ENCODE measurements at regions not wholly inside any gene's neighbourhood (a gene's known extent, or its start where the extent isn't known, plus 50 kb on each side); places are given as distances from the start of the nearest gene placed in this dataset.
A peak's percentile ranks its signal among the peaks of the same experiment; 100 is the strongest.

DNA sequence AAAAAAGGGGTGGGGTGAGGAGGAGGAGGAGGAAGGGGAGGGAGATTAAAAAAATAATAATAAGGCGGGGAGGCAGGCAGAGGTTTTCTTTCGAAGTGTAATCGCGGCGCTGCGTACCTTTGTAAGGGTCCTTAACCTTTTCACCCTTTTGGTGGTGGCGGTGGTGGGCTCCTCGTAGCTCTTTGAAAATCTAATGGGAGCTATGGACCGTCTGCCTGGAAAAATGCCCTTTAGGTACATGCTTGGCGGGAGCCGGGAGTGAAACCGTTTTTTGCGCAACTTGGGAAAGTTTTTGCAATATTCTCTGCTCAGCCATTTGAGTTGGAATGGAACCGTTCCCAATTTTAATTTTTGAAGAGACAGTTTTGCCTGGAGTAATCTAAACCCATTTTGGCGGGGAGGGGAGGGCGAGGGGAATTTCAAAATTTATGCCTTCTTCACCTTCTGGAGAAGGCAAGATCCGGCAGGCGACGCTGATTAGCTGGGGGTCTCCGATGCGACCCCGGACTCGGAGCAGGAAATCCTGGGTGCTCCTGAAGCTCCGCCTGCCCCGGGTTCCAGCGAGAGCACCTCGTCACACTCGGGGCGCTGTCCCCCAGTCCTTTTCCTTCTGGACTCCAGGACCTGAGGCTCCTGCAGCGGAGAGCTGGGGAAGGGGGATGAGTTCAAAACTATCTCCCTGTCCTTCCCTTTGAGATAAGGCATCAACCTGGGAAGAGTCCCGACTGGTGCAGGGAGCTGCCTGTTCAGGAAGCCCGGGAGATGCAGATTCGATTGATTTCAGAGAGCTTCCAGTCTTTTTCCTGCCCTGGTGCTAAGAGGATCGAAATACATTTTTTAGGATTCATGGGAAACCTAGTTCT, 74.6 kb upstream of the TBX5 start:
- peaks cover 0 to 3% of the 10 kb centered on the region in 2 experiments for H3K4me1 ChIP-seq (ENCODE audit: control insufficient read depth in 1 of 2, insufficient read depth in 2 of 2, low read length in 2 of 2)
- peaks cover 5% of the 10 kb centered on the region for H3K9me3 ChIP-seq (ENCODE audit: insufficient read depth, low read depth, low read length)
- H4K8ac ChIP-seq (ENCODE audit: low read depth, low read length), result no peak overlapping the region
- no peaks in the 10 kb centered on the region for H3K79me2 ChIP-seq (ENCODE audit: control insufficient read depth, insufficient read depth, low read length, poor library complexity)
- no peak overlapping the region for H2AFZ ChIP-seq (ENCODE audit: insufficient read depth, low read length, poor library complexity)
- H3K9ac ChIP-seq (ENCODE audit: low read length), result no peak overlapping the region
- H3K79me1 ChIP-seq (ENCODE audit: low read length), result no peaks in the 10 kb centered on the region
- no peak overlapping the region for H2BK5ac ChIP-seq (ENCODE audit: low read depth, low read length, poor library complexity)
- H3K27ac ChIP-seq (ENCODE audit: low read depth, low read length), result no peak overlapping the region
- peak in 1 of 2 donors; percentile 13 for DNase-seq
- no peak overlapping the region for H3K4me2 ChIP-seq (ENCODE audit: low read length)
- no peak overlapping the region for H2BK120ac ChIP-seq (ENCODE audit: insufficient read depth, low read length, poor library complexity)
- H3K4me3 ChIP-seq (ENCODE audit: low read depth, low read length), result no peak overlapping the region
- no peak overlapping the region for H2BK12ac ChIP-seq (ENCODE audit: low read length)
- H3K23ac ChIP-seq (ENCODE audit: low read length), result no peak overlapping the region
- no peak overlapping the region for H3K14ac ChIP-seq (ENCODE audit: low read length)
- H4K91ac ChIP-seq (ENCODE audit: low read depth, low read length), result no peak overlapping the region
- no peak overlapping the region for H3K18ac ChIP-seq (ENCODE audit: low read length)
- no peak overlapping the region for H2AK5ac ChIP-seq (ENCODE audit: low read length)
- no peaks in the 10 kb centered on the region for H3K36me3 ChIP-seq (ENCODE audit: control insufficient read depth in 1 of 2, insufficient read depth in 2 of 2, low read length in 2 of 2)
- H4K12ac ChIP-seq (ENCODE audit: low read depth, low read length), result no peak overlapping the region
- no peak overlapping the region for H3K4ac ChIP-seq (ENCODE audit: low read depth, low read length)
- no CpG with 5 or more reads among the region's 34 CpGs for WGBS (ENCODE audit: extremely low coverage, insufficient coverage, insufficient read length)
- H3K27me3 ChIP-seq (ENCODE audit: insufficient read depth, low read length), result peaks cover 42% of the 10 kb centered on the region

DNA sequence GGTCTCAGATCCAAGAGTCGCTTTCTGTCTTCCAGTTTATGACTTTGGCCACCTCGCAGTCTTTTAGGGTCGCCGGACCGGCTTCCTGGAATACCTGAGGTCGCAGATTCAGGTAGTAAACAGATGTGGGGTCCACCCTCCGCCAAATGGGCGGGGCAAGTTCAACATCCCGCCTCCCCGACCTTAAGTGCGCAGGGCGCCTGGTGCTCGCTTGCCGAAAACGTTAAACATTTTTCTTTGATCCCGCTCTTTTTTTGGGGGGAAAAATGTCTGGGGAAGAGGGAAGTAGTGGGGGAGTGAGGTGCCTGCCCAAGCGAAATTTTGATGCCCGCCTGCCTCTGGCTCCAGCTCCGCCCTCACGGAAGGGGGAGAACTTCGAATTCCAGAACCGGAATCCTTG, 73.9 kb upstream of the TBX5 start:
- no peaks in the 10 kb centered on the region for H3K79me1 ChIP-seq (ENCODE audit: low read length)
- peaks cover 42% of the 10 kb centered on the region for H3K27me3 ChIP-seq (ENCODE audit: insufficient read depth, low read length)
- peak overlapping the region; percentile 42 for H3K4me2 ChIP-seq (ENCODE audit: low read length)
- H3K23ac ChIP-seq (ENCODE audit: low read length), result no peak overlapping the region
- WGBS (ENCODE audit: extremely low coverage, insufficient coverage, insufficient read length), result no CpG with 5 or more reads among the region's 22 CpGs
- H4K12ac ChIP-seq (ENCODE audit: low read depth, low read length), result no peak overlapping the region
- H3K4ac ChIP-seq (ENCODE audit: low read depth, low read length), result no peak overlapping the region
- H3K27ac ChIP-seq (ENCODE audit: low read depth, low read length), result no peak overlapping the region
- no peaks in the 10 kb centered on the region for H3K79me2 ChIP-seq (ENCODE audit: control insufficient read depth, insufficient read depth, low read length, poor library complexity)
- H2AK5ac ChIP-seq (ENCODE audit: low read length), result no peak overlapping the region
- H3K14ac ChIP-seq (ENCODE audit: low read length), result no peak overlapping the region
- H3K36me3 ChIP-seq (ENCODE audit: control insufficient read depth in 1 of 2, insufficient read depth in 2 of 2, low read length in 2 of 2), result no peaks in the 10 kb centered on the region
- H3K4me1 ChIP-seq (ENCODE audit: control insufficient read depth in 1 of 2, insufficient read depth in 2 of 2, low read length in 2 of 2), result peaks cover 0 to 3% of the 10 kb centered on the region in 2 experiments
- H2BK12ac ChIP-seq (ENCODE audit: low read length), result no peak overlapping the region
- no peak overlapping the region for H3K18ac ChIP-seq (ENCODE audit: low read length)
- DNase-seq, result no peak
- no peak overlapping the region for H4K91ac ChIP-seq (ENCODE audit: low read depth, low read length)
- no peak overlapping the region for H2BK5ac ChIP-seq (ENCODE audit: low read depth, low read length, poor library complexity)
- no peak overlapping the region for H3K4me3 ChIP-seq (ENCODE audit: low read depth, low read length)
- H2BK120ac ChIP-seq (ENCODE audit: insufficient read depth, low read length, poor library complexity), result no peak overlapping the region
- no peak overlapping the region for H4K8ac ChIP-seq (ENCODE audit: low read depth, low read length)
- H2AFZ ChIP-seq (ENCODE audit: insufficient read depth, low read length, poor library complexity), result no peak overlapping the region
- peaks cover 3% of the 10 kb centered on the region for H3K9me3 ChIP-seq (ENCODE audit: insufficient read depth, low read depth, low read length)
- H3K9ac ChIP-seq (ENCODE audit: low read length), result no peak overlapping the region

DNA sequence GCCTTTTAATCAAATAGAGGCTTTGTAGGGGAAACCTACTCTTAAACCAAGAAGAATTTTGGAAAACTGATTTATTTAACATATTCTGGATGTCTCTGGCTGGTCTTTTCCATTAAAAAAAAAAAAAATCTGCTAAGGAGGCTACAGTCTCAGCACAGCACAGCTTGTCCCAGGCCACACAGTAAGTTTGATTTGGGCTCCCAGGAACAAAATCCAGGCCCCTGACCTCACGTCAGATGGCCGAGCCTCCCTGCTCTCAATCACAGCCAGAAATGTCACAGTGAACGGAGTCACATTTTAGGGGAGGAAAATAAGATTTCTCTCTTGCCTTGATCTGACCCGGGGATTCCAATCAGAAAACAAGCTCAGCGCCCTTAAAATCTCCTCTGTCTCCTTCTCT, 72.9 kb upstream of the TBX5 start:
- H3K4me1 ChIP-seq (ENCODE audit: control insufficient read depth in 1 of 2, insufficient read depth in 2 of 2, low read length in 2 of 2), result peaks cover 0 to 3% of the 10 kb centered on the region in 2 experiments
- WGBS (ENCODE audit: extremely low coverage, insufficient coverage, insufficient read length), result no CpG with 5 or more reads among the region's 5 CpGs
- no peak overlapping the region for H2BK120ac ChIP-seq (ENCODE audit: insufficient read depth, low read length, poor library complexity)
- H3K9me3 ChIP-seq (ENCODE audit: insufficient read depth, low read depth, low read length), result peaks cover 3% of the 10 kb centered on the region
- H3K18ac ChIP-seq (ENCODE audit: low read length), result no peak overlapping the region
- no peak overlapping the region for H2AK5ac ChIP-seq (ENCODE audit: low read length)
- no peak overlapping the region for H3K4me2 ChIP-seq (ENCODE audit: low read length)
- no peak overlapping the region for H3K27ac ChIP-seq (ENCODE audit: low read depth, low read length)
- H2BK12ac ChIP-seq (ENCODE audit: low read length), result no peak overlapping the region
- H2AFZ ChIP-seq (ENCODE audit: insufficient read depth, low read length, poor library complexity), result no peak overlapping the region
- no peak overlapping the region for H3K23ac ChIP-seq (ENCODE audit: low read length)
- H3K4me3 ChIP-seq (ENCODE audit: low read depth, low read length), result no peak overlapping the region
- H3K14ac ChIP-seq (ENCODE audit: low read length), result no peak overlapping the region
- no peak overlapping the region for H4K91ac ChIP-seq (ENCODE audit: low read depth, low read length)
- H3K27me3 ChIP-seq (ENCODE audit: insufficient read depth, low read length), result peaks cover 42% of the 10 kb centered on the region
- H3K79me2 ChIP-seq (ENCODE audit: control insufficient read depth, insufficient read depth, low read length, poor library complexity), result no peaks in the 10 kb centered on the region
- H4K12ac ChIP-seq (ENCODE audit: low read depth, low read length), result no peak overlapping the region
- H3K9ac ChIP-seq (ENCODE audit: low read length), result no peak overlapping the region
- no peak overlapping the region for H2BK5ac ChIP-seq (ENCODE audit: low read depth, low read length, poor library complexity)
- DNase-seq, result no peak
- H3K36me3 ChIP-seq (ENCODE audit: control insufficient read depth in 1 of 2, insufficient read depth in 2 of 2, low read length in 2 of 2), result no peaks in the 10 kb centered on the region
- H3K79me1 ChIP-seq (ENCODE audit: low read length), result no peaks in the 10 kb centered on the region
- H4K8ac ChIP-seq (ENCODE audit: low read depth, low read length), result no peak overlapping the region
- H3K4ac ChIP-seq (ENCODE audit: low read depth, low read length), result no peak overlapping the region

DNA sequence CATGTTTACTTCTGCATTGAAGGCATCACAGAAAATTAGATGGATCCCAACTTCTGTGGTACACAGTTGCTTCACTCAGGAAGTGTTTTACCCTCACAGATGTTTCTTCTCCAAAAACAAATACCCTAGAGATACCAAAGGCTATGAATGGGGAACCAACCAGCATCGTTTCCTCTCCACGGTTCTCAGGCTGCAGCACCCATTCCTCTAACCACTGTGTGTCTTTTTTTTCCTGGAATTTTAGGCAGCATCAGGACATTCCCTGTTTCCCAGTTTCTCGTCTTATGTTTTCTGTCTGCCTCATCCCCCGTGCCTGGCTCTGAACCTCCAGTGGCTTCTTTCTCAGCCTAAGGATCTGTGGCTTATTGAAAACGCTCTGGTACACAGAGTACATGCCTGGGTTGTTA, 72.0 kb upstream of the TBX5 start:
- H2AK5ac ChIP-seq (ENCODE audit: low read length), result no peak overlapping the region
- no peak overlapping the region for H3K23ac ChIP-seq (ENCODE audit: low read length)
- H2BK12ac ChIP-seq (ENCODE audit: low read length), result no peak overlapping the region
- H3K27ac ChIP-seq (ENCODE audit: low read depth, low read length), result no peak overlapping the region
- no peak overlapping the region for H3K9ac ChIP-seq (ENCODE audit: low read length)
- no peak overlapping the region for H3K4ac ChIP-seq (ENCODE audit: low read depth, low read length)
- peaks cover 0 to 3% of the 10 kb centered on the region in 2 experiments for H3K4me1 ChIP-seq (ENCODE audit: control insufficient read depth in 1 of 2, insufficient read depth in 2 of 2, low read length in 2 of 2)
- no peak overlapping the region for H3K4me3 ChIP-seq (ENCODE audit: low read depth, low read length)
- no peak overlapping the region for H4K91ac ChIP-seq (ENCODE audit: low read depth, low read length)
- H3K27me3 ChIP-seq (ENCODE audit: insufficient read depth, low read length), result peaks cover 42% of the 10 kb centered on the region
- DNase-seq, result no peak
- no CpG with 5 or more reads among the region's 5 CpGs for WGBS (ENCODE audit: extremely low coverage, insufficient coverage, insufficient read length)
- no peak overlapping the region for H4K12ac ChIP-seq (ENCODE audit: low read depth, low read length)
- H3K18ac ChIP-seq (ENCODE audit: low read length), result no peak overlapping the region
- peaks cover 3% of the 10 kb centered on the region for H3K9me3 ChIP-seq (ENCODE audit: insufficient read depth, low read depth, low read length)
- H3K79me2 ChIP-seq (ENCODE audit: control insufficient read depth, insufficient read depth, low read length, poor library complexity), result no peaks in the 10 kb centered on the region
- H4K8ac ChIP-seq (ENCODE audit: low read depth, low read length), result no peak overlapping the region
- H2BK120ac ChIP-seq (ENCODE audit: insufficient read depth, low read length, poor library complexity), result no peak overlapping the region
- H3K79me1 ChIP-seq (ENCODE audit: low read length), result no peaks in the 10 kb centered on the region
- no peak overlapping the region for H3K14ac ChIP-seq (ENCODE audit: low read length)
- no peaks in the 10 kb centered on the region for H3K36me3 ChIP-seq (ENCODE audit: control insufficient read depth in 1 of 2, insufficient read depth in 2 of 2, low read length in 2 of 2)
- H3K4me2 ChIP-seq (ENCODE audit: low read length), result no peak overlapping the region
- no peak overlapping the region for H2BK5ac ChIP-seq (ENCODE audit: low read depth, low read length, poor library complexity)
- H2AFZ ChIP-seq (ENCODE audit: insufficient read depth, low read length, poor library complexity), result no peak overlapping the region
